Testis (tissue), 2 donors: ENCODE measurements at regions not wholly inside any gene's neighbourhood (a gene's known extent, or its start where the extent isn't known, plus 50 kb on each side); places are given as distances from the start of the nearest gene placed in this dataset.

ENCODE experiments used
- POLR2A ChIP-seq: fragments of 450-650 bp; IDR thresholded peaks from one replicate; pipeline ENCODE4 v1.6.1; 2017; ENCODE audit warnings: antibody characterized with exemption, mild to moderate bottlenecking, moderate library complexity
- TF ChIP-seq, protein P1 (sequence below), 3 experiments: fragments of 450-650 bp in 2 of 3; fragments of 200-600 bp in 1 of 3; sonication (generic) in 1 of 3; IDR thresholded peaks; one replicate each; pipeline ENCODE4 v1.5.1; 2016 to 2019; ENCODE audit warnings: antibody characterized with exemption in 3 of 3, mild to moderate bottlenecking in 2 of 3, moderate library complexity in 1 of 3

DNA sequence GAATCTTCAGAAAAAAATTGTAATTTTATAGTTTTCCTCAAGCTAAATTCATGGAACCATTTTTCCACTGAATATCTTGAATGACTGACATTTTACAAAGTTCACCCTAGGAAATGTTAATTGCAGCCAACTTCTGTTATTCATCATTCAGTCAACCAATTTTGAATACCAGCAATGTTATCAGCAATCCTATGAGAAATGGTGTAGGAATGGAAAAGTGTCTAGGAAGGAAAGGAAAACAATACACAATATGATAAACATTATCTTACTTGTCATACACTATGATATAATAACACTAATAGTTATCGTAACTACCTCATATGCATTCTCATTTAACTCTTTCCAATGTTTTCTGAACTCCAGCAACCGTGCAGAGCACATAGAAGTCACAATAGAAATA lies 790.5 kb upstream of the LRRC4C start:
- TF ChIP-seq, protein P1, sequence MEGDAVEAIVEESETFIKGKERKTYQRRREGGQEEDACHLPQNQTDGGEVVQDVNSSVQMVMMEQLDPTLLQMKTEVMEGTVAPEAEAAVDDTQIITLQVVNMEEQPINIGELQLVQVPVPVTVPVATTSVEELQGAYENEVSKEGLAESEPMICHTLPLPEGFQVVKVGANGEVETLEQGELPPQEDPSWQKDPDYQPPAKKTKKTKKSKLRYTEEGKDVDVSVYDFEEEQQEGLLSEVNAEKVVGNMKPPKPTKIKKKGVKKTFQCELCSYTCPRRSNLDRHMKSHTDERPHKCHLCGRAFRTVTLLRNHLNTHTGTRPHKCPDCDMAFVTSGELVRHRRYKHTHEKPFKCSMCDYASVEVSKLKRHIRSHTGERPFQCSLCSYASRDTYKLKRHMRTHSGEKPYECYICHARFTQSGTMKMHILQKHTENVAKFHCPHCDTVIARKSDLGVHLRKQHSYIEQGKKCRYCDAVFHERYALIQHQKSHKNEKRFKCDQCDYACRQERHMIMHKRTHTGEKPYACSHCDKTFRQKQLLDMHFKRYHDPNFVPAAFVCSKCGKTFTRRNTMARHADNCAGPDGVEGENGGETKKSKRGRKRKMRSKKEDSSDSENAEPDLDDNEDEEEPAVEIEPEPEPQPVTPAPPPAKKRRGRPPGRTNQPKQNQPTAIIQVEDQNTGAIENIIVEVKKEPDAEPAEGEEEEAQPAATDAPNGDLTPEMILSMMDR (IDR thresholded peaks at IDR 0.05) = no peak
- TF ChIP-seq POLR2A = no peak
